Cerebellar cortex (tissue), 1 donor: ENCODE measurements at regions not wholly inside any gene's neighbourhood (a gene's known extent, or its start where the extent isn't known, plus 50 kb on each side); places are given as distances from the start of the nearest gene placed in this dataset.
"Not testable (repeated sequence)": the region's sequence is repeated elsewhere in the genome, so short reads cannot be mapped to it uniquely, and the experiment has no call there.

Experiments
- DNase-seq: peaks from one replicate; pipeline ENCODE4 v3.0.0-alpha.2; 2015; ENCODE audit warnings: low spot score

- no peak for DNase-seq
Measured at GRCh38 chrX:110512341-110512740, 153.7 kb downstream of the RTL9 start.

DNA sequence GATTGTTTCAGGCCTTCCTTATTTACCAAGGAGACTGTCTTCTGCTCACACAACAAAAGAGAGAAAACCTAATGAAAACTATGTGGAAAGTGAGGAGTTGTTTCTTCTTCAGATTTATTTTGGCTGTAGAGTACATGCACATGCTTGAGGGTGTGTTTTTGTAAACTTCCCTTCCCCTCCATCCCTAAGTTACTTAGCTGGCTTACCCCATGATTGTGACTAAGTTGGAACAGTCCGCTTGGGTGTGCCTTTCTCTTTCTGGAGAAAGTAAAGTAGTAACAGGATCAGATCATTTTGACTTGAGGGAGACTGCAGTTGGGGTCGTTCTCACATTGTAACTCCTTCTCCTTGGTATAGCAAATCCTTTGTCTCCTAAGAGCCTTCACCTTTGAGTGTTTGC lies 155.9 kb downstream of the RTL9 start:
- DNase-seq: no peak

- DNase-seq: no peak
Measured at GRCh38 chrX:110519501-110519900, 160.9 kb downstream of the RTL9 start.

GRCh38 chrX:110519906-110520452 lies 161.3 kb downstream of the RTL9 start:
- DNase-seq: no peak

- DNase-seq: not testable (repeated sequence)
Measured at GRCh38 chrX:110520652-110521051, 162.0 kb downstream of the RTL9 start.

DNA sequence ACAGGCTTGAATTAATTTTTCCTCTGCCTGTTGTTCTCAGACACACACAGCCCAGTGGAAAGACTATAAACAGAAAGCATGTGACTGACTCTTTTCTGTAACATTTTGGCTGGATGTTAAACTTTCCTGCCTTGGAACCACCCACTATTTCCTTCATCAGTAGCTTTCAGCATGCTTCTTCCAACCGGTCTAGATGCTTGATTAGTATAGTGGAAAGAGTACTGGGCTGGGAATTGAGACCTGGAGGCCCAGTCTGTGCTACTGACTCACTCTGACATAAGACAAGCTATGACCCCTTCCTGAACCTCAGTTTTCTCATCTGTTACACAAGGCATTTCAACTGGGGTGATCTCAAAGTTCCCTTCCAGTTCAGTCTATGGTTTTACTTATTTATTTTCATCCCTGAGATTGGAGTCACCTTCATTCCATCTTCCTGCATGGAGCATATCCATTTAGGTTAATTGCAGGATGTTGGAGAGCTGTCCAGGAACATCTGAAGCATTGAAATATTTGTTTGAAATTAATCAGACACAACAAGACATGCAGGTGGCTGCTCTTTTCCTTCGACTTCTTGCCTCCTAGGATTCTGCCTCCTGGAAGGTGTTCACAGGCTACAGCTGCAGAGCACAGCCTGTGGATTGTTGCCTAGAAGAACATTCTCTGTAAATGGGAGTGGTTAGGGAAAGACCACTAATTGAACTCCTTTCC lies 173.4 kb downstream of the RTL9 start:
- DNase-seq: no peak

- DNase-seq: no peak
Measured at GRCh38 chrX:110532581-110532931, 173.9 kb downstream of the RTL9 start.

- no peak for DNase-seq
Measured at GRCh38 chrX:110536816-110537215, 178.2 kb downstream of the RTL9 start.

- DNase-seq: no peak
Measured at GRCh38 chrX:110541266-110541665, 182.6 kb downstream of the RTL9 start.

DNA sequence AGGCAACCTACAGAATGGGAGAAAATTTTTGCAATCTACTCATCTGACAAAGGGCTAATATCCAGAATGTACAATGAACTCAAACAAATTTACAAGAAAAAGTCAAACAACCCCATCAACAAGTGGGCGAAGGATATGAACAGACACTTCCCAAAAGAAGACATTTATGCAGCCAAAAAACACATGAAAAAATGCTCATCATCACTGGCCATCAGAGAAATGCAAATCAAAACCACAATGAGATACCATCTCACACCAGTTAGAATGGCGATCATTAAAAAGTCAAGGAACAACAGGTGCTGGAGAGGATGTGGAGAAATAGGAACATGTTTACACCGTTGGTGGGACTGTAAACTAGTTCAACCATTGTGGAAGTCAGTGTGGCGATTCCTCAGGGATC lies 192.2 kb downstream of the RTL9 start:
- not testable (repeated sequence) for DNase-seq

GRCh38 chrX:110557864-110558263 lies 199.2 kb downstream of the RTL9 start:
- no peak for DNase-seq

DNA sequence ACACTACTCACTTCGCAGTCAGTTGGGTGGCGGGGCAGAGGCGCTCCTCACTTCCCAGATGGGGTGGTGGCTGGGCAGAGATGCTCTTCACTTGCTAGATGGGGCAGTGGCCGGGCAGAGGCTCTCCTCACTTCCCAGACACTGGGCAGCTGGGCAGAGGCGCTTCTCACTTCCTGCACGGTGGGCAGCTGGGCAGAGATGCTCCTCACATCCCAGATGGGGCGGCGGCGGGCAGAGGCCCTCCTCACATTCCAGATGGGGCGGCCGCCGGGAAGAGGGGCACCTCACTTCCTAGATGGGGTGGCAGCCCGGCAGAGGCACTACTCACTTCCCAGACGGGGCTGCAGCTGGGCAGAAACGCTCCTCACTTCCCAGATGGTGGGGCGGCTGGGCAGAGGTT lies 199.8 kb downstream of the RTL9 start:
- DNase-seq: no peak

DNA sequence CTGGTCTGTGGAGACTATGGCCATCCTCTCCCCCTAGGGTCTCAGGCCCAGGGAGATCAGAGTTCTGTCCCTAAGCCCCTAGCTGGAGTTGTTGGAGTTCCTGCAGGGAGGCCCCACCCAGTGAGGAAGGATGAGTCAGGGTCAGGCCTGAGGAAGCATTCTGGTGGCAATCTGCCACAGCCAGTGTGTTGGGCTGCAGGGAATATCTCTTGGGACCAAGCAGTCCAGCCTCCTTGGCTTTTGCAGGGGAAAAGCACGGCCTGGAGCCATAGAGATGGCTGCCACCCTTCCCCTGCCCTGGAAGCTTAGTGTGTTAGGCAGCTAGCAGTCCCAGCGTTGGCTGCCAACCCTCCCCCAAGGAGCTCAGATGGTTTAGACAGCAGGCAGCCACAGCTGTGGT lies 202.4 kb downstream of the RTL9 start:
- no peak for DNase-seq

GRCh38 chrX:110563282-110563681 lies 204.6 kb downstream of the RTL9 start:
- peak; percentile 2 for DNase-seq

- DNase-seq: no peak
Measured at GRCh38 chrX:110568441-110568840, 209.8 kb downstream of the RTL9 start.

GRCh38 chrX:110569506-110569905 lies 210.9 kb downstream of the RTL9 start:
- no peak for DNase-seq

DNA sequence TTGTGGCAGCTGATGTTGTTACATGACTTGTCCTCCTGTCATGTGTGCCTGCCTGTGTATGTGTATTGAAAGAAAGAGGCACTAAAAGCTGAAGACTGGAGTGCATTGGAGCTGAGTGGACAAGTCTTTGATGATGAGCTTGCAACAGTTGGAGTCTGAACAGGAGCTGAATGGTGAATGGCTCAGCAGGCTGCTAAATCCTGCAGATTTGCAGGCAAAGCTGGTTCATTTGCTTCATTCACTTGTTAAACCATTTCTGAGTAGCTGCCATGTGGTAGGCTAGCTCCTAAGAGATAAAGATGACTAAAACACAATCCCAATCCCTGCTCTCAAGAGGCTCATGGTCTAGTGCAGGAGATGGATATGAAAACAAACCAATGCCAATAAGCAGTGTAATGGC lies 217.3 kb downstream of the CHRDL1 start:
- no peak for DNase-seq

DNA sequence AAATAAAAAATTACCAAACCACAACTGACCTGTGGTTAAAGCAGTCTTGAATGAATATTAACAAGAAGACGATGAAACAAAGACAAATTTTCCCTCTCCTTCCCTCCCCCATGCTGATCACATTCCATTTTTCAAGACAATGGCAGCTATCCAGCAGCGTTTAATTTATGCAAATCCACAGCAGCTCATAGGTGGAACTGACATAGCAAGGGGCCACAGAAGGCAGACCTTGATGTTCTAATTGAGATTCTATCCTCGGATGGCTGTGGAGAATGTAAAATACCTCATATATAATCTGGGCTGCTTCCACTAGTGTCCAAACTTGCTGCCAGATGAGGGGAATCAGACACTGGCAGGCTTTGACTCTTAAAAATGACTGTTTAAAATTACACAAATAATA lies 211.5 kb downstream of the CHRDL1 start:
- no peak for DNase-seq

GRCh38 chrX:110588164-110588563 lies 207.5 kb downstream of the CHRDL1 start:
- DNase-seq: no peak

DNA sequence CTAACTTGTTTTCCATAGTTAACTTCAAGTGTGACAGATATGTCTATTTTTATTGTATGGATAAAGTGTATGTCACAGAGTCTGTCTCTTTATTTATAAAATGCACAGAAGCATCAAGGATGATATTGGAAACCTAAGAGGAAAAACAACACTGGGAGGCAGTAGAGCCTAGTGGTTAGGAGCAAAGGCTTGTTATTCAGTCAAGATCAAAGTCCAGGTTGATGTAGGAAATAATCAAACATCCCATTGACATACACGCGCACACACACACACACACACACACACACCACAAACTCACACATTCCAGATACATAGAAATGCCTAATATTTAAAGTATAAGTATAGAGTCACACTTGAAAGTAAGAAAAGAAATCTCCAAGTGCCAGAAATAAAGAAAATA lies 206.8 kb downstream of the CHRDL1 start:
- DNase-seq: no peak

DNA sequence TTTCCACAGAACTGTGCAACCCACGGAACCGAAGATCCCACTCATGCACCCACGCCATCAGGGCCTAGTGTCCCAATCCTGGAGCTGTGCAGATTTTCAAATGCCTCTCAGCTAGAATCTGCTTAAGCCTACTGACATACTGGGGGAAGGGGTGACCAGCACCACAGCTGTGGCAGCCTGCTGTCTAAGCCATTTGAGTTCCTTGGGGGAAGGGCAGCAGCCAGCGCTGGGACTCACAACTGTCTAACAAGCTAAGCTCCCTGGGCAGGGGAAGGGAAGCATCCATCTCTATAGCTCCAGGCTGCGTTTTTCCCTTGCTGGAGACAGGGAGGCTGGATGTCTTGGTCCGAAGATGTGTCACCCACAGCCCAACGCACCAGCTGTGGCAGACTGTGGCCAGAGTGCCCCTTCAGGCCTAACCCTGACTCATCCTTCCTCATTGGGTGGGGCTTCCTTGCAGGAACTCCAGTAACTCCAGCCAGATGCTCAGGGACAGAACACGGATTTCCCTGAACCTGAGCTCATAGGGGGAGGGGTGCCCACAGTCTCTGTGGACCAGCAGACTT lies 194.8 kb downstream of the CHRDL1 start:
- no peak for DNase-seq

- no peak for DNase-seq
Measured at GRCh38 chrX:110614596-110614995, 181.0 kb downstream of the CHRDL1 start.
